GM12801 (cell line): ENCODE measurements at regions not wholly inside any gene's neighbourhood (a gene's known extent, or its start where the extent isn't known, plus 50 kb on each side); places are given as distances from the start of the nearest gene placed in this dataset.

Experiments used
- TF ChIP-seq, protein P1 (sequence below): IDR thresholded peaks from one replicate; pipeline ENCODE4 v1.5.1; 2011; ENCODE audit warnings: control low read depth; ENCODE audit not compliant: insufficient read length; ENCODE audit errors: extremely low read depth

DNA sequence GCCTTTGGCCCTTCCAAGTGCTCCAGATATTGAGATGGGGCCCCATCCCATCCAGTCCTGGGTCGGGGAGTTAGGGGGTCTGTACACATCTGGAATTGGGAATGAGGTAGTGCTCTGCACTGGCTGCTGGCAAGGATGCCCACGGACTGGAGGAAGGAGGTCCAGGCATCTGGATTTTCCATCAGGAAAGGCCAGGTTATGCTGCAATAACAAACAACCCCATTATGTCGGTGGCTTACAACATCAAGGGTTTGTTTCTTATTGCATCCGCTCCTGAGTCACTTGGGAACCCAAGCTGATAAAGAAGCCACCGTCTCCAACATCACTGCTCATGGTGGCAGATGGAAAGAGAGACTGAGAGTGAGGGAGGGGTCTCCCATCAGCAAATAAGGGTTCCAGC lies 229.9 kb downstream of the TFCP2L1 start:
- TF ChIP-seq, protein P1, sequence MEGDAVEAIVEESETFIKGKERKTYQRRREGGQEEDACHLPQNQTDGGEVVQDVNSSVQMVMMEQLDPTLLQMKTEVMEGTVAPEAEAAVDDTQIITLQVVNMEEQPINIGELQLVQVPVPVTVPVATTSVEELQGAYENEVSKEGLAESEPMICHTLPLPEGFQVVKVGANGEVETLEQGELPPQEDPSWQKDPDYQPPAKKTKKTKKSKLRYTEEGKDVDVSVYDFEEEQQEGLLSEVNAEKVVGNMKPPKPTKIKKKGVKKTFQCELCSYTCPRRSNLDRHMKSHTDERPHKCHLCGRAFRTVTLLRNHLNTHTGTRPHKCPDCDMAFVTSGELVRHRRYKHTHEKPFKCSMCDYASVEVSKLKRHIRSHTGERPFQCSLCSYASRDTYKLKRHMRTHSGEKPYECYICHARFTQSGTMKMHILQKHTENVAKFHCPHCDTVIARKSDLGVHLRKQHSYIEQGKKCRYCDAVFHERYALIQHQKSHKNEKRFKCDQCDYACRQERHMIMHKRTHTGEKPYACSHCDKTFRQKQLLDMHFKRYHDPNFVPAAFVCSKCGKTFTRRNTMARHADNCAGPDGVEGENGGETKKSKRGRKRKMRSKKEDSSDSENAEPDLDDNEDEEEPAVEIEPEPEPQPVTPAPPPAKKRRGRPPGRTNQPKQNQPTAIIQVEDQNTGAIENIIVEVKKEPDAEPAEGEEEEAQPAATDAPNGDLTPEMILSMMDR, result no peak

DNA sequence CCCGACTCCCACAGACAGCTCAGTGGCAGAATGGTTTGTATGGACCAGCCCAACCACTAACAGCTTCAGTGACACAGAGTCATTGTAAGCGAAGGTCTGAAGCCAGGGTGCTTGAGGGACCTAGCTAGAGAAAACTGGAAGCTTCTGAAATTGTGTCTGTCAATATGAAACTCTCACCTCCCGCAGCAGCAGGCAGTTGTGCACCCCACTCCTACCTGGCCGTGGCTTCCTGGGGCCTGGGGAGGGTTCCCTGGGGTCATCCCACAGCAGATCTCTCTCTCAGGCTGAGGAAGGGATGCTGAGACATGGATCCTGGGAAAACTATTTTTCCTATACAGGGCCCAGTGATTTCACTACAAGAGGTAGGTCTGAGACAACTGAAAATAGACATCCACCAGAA lies 229.5 kb downstream of the TFCP2L1 start:
- TF ChIP-seq, protein P1, result no peak

DNA sequence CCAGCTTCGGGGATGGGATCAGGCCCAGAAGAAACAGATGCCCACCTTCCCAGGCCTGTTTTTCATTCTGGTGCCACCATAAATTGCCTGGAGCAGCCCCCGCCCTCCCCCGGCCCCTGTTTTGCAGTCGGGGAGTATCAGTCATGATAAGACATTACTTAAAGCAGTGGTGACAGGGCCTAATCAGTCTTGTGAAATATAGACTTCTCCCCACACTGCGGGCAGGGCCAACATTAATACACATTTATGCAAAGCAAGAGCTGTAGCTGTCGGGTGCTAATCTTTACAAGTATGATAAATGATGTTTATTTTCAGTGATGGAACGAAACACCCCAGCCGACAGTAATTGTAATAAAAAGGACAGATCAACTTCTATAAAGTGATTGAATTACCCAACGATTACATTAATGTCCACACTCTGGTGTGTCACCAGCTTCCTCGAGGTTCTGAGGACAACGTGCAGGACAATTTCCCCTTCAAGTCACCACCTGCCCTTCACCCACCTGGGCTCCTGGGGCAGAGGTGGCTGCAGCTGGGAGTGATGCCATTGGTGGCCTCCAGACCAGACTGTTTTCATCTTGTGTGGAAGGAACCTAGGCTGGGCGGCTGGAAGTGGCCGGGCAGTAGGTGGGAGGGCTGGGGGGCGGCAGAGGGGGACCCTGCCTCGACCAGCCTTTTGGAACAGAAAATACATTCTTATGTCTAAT lies 226.0 kb downstream of the TFCP2L1 start:
- TF ChIP-seq, protein P1, result no peak

DNA sequence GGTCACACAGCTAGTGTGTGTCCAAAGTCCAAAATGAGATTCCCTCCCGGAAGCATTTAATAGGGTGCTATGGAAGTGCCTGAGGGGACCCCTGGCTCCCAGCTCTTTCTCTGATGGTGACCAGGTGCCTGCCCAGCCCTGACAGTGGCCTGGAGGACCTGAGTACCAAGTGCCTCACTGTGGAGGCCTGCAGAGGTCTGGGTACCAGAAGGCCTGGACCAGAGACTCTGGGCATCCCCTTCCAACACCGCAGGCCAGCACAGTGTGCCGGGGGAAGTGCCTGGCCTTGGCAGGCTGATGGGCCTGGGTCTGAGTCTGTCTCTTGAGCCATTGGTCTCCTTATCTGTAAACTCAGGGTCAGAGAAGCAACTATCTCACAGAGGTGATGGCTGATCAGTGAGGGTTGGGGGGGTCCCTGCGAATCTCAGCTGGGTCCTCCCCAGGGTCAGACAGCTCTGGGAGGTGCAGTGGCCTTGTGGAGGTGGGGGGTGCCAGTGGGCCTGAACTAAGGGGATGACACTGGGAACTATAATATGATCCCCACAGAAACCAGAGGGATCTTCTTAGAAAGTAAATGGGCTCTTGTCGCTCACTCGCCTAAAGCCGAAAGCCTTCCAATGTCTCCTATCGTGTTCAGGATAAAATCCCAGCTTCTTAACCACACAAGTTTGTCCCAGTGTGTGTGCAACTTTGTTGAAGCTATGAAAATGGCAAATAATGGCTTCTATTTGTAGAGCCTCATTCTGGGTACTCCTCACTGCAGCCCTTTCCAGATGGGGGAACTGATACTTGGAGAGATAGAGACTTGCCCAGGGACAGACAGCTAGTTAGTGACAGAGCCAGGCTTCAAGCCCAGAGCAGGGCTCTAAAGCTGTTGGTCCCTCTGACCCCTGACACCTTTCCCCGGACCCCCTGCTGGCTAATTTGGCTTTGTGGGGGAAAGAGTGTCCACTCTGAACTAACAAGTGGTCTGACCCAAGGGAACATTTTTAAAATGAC lies 225.1 kb downstream of the TFCP2L1 start:
- TF ChIP-seq, protein P1, result no peak

DNA sequence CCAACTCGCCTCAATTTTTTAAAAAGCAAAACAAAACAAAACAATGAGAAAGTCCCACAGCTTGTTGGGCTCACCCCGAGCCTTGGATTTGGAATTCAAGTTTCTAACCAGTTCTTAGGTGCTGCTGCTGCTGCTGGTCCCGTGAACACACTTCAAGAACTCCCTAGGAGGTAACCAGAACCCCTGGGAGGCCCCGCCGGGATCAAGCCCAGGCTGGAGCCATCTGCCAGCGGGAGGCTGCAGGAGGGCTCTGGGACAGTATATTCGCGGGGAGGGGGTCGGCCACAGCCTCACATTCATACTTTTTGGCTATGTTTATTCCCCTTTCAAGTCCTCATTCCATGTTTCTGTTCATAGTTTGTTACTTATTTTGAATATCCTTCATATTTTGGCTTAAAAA lies 223.4 kb downstream of the TFCP2L1 start:
- TF ChIP-seq, protein P1, result no peak

DNA sequence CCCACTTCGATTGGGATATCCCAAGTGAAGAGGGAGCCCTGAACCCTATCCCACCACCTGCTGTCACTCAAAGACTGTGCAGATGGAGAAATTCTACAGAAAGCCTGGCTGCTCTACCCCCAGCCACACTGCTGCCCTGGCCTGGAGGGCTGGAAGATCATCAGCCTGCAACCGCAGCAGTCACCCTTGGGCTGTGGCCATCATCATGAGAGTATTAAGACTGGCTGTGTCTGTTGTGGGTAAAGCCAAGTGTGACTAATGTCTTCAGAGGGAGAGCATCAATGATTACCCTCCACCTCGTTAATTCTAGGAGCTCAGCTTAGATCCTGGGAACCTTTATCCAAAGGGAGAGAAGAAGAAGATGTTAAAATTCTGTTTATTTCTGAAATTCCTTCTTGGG lies 221.5 kb downstream of the TFCP2L1 start:
- TF ChIP-seq, protein P1, result no peak

DNA sequence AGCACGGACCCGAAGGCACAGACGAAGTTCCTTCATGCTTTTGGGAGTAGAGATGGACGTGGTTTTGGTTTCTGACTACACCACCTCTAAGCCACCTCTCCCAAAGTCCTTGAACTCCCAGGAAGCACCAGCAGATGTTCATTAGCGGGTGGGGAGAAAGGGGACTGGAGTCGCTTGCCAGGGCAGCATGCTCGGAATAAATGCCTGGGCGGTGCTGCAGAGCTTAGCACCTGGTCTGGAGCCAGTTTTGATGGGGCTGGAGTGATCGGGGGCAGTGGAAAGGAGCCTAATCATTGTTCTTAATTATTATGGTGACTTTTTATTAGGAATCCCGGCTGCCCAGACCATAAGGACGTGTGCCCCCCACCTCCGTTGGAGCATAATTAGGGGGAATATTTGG lies 220.8 kb downstream of the TFCP2L1 start:
- TF ChIP-seq, protein P1, result no peak
